PFSK-1 (cell line): ENCODE measurements at regions not wholly inside any gene's neighbourhood (a gene's known extent, or its start where the extent isn't known, plus 50 kb on each side); places are given as distances from the start of the nearest gene placed in this dataset.

ENCODE experiments used
- FOXP2 ChIP-seq: optimal IDR thresholded peaks from 2 replicates; pipeline ENCODE3; 2011; ENCODE audit warnings: borderline replicate concordance, control low read depth, inconsistent platforms; ENCODE audit not compliant: insufficient read depth; ENCODE audit errors: extremely low read length, extremely low read depth
- POLR2AphosphoS5 ChIP-seq: IDR thresholded peaks from 2 replicates; pipeline ENCODE4 v1.6.1; 2012; ENCODE audit warnings: low read depth, mild to moderate bottlenecking, control low read depth, low read length, moderate library complexity
- REST ChIP-seq, 2 experiments: IDR thresholded peaks; 2 replicates each; pipeline versions ENCODE4 v1.6.1 to v1.8.0; 2011 to 2012; ENCODE audit warnings: low read depth in 2 of 2, low read length in 2 of 2, control low read depth in 1 of 2, inconsistent platforms in 1 of 2, mild to moderate bottlenecking in 1 of 2, moderate library complexity in 1 of 2; ENCODE audit not compliant: insufficient read depth in 1 of 2
- SIN3A ChIP-seq: IDR thresholded peaks from 2 replicates; pipeline ENCODE4 v1.6.1; 2012; ENCODE audit warnings: mild to moderate bottlenecking, low read length, moderate library complexity, borderline replicate concordance; ENCODE audit not compliant: insufficient read depth
- TAF1 ChIP-seq: IDR thresholded peaks from 2 replicates; pipeline ENCODE4 v1.6.1; 2012; ENCODE audit warnings: low read length, control low read depth, borderline replicate concordance; ENCODE audit not compliant: insufficient read depth

- TF ChIP-seq REST (IDR thresholded peaks at IDR 0.05; ENCODE audit: insufficient read depth in 1 of 2, low read depth in 2 of 2, low read length in 2 of 2) (no peak), SIN3A (no peak), POLR2AphosphoS5 (no peak), FOXP2 (no peak), TAF1 (no peak)
These were observed 314.6 kb upstream of the MAF start for GRCh38 chr16:79914961-79915720.

- TF ChIP-seq POLR2AphosphoS5: no peak
- no peak for TF ChIP-seq SIN3A
- TF ChIP-seq FOXP2: no peak
- TF ChIP-seq REST (IDR thresholded peaks at IDR 0.05; ENCODE audit: insufficient read depth in 1 of 2, low read depth in 2 of 2, low read length in 2 of 2): no peak
- no peak for TF ChIP-seq TAF1
These were observed 312.2 kb upstream of the MAF start for GRCh38 chr16:79912592-79913310.

GRCh38 chr16:79911660-79912059 is 311.1 kb upstream of the MAF start:
- TF ChIP-seq SIN3A (no peak), REST (IDR thresholded peaks at IDR 0.05; ENCODE audit: insufficient read depth in 1 of 2, low read depth in 2 of 2, low read length in 2 of 2) (no peak), TAF1 (no peak), FOXP2 (no peak)

GRCh38 chr16:79909571-79909970 is 309.0 kb upstream of the MAF start:
- no peak for TF ChIP-seq REST (IDR thresholded peaks at IDR 0.05; ENCODE audit: insufficient read depth in 1 of 2, low read depth in 2 of 2, low read length in 2 of 2)
- TF ChIP-seq TAF1: no peak
- TF ChIP-seq POLR2AphosphoS5: no peak
- no peak for TF ChIP-seq SIN3A
- TF ChIP-seq FOXP2: no peak
